Right atrium auricular region (tissue), 2 donors: ENCODE measurements at regions not wholly inside any gene's neighbourhood (a gene's known extent, or its start where the extent isn't known, plus 50 kb on each side); places are given as distances from the start of the nearest gene placed in this dataset.
A peak's percentile ranks its signal among the peaks of the same experiment; 100 is the strongest.

Source experiments
- DNase-seq: peaks from one replicate; pipeline ENCODE4 v3.0.0-alpha.2; 2019; ENCODE audit warnings: low spot score
- H3K27ac ChIP-seq, 2 donors: fragments of 200-600 bp; sonication (generic); 1 replicate in 1 of 2; 2 replicates in 1 of 2; pipeline ENCODE4 v1.5.1; 2016 to 2019
- H3K27me3 ChIP-seq, 2 donors: fragments of 200-600 bp; sonication (generic); one replicate each; pipeline versions ENCODE4 v1.5.1 to v1.6.0; 2017 to 2019
- H3K36me3 ChIP-seq: fragments of 200-600 bp; sonication (generic); one replicate; pipeline ENCODE4 v1.5.1; 2016
- H3K4me1 ChIP-seq, 2 donors: fragments of 200-600 bp; sonication (generic); one replicate each; pipeline versions ENCODE4 v1.5.1 to v1.6.0; 2017 to 2019
- H3K4me3 ChIP-seq, 2 donors: fragments of 200-600 bp; sonication (generic); 1 replicate in 1 of 2; 2 replicates in 1 of 2; pipeline ENCODE4 v1.5.1; 2017 to 2019; ENCODE audit warnings: mild to moderate bottlenecking in 1 of 2, moderate library complexity in 1 of 2
- H3K9me3 ChIP-seq, 2 donors: fragments of 200-600 bp; sonication (generic); one replicate each; pipeline ENCODE4 v1.5.1; 2019
- TF ChIP-seq, protein P1 (sequence below), 2 donors: fragments of 200-600 bp; sonication (generic); IDR thresholded peaks; one replicate each; pipeline ENCODE4 v1.5.1; 2019; ENCODE audit warnings: antibody characterized with exemption in 2 of 2

DNA sequence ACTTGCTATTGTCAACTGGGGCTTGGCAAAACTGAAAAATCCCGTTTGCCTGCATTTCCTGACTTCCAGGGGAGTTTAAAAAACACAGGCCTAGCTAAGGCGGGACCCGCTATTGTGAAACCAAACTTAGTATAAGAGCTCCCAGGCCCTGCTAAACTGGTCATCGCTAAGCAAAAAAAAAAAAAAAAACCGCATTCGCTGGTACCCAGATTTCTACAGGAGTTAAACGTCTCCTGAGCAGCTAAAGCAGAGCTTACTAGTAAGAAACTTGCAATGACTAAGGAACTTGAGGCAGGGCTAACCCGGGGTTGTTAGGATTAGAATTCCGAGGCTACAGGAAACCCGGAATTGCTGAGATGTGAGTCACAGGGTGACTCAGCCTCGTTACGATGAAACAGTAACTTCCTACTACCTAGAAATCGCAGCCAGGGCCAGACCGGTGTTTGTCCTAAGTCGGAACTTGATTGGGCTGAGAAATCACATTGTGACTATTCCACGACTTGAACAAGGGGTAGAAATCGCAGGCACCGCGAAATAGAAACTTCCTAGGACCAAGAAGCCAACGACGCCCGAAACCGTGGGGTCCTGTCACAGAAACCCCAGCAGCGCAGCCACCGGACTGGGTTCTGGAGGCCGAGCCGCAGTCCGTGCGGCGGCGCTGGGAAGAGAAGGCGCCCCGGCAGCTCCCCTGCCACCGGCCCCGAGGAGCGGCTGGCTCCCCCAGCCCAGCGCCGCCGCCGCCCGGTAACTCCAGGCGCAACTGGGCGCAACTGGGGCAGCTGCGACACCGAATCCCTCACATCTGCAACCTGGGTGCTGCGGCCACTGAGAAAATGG is 89.4 kb downstream of the ANXA2R start:
- peak overlapping the region; percentile 89 for H3K27ac ChIP-seq
- TF ChIP-seq, protein P1, sequence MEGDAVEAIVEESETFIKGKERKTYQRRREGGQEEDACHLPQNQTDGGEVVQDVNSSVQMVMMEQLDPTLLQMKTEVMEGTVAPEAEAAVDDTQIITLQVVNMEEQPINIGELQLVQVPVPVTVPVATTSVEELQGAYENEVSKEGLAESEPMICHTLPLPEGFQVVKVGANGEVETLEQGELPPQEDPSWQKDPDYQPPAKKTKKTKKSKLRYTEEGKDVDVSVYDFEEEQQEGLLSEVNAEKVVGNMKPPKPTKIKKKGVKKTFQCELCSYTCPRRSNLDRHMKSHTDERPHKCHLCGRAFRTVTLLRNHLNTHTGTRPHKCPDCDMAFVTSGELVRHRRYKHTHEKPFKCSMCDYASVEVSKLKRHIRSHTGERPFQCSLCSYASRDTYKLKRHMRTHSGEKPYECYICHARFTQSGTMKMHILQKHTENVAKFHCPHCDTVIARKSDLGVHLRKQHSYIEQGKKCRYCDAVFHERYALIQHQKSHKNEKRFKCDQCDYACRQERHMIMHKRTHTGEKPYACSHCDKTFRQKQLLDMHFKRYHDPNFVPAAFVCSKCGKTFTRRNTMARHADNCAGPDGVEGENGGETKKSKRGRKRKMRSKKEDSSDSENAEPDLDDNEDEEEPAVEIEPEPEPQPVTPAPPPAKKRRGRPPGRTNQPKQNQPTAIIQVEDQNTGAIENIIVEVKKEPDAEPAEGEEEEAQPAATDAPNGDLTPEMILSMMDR (IDR thresholded peaks at IDR 0.05): no peak
- DNase-seq: peak; percentile 91
- H3K36me3 ChIP-seq: no peaks in the 10 kb centered on the region
- peaks cover 0 to 25% of the 10 kb centered on the region in 2 donors for H3K9me3 ChIP-seq
- H3K27me3 ChIP-seq: peaks cover 13 to 19% of the 10 kb centered on the region in 2 donors
- peaks cover 0 to 38% of the 10 kb centered on the region in 2 donors for H3K4me1 ChIP-seq
- peak overlapping the region; percentile 44 to 60 for H3K4me3 ChIP-seq

DNA sequence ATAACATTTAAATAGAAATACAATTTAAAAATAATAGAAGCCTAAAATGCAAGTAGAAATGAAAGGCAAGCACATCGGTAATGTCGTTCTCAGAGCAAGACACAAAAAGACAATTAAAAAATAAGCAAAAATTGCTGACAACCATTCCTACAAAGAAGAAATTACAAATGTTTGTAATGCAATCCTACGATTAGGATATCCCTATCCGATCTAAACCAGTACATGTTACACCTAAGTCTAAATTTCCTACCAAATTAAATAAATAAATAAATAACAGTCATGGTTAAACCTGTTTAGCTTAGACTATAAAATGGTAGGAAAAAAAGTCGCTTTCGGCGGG is 90.0 kb downstream of the ANXA2R start:
- no peak for DNase-seq
- Histone ChIP-seq H3K27me3 (peaks cover 13 to 19% of the 10 kb centered on the region in 2 donors), H3K27ac (peak overlapping the region; percentile 89)

GRCh38 chr5:42949348-42950115 is 90.6 kb downstream of the ANXA2R start:
- DNase-seq: peak; percentile 65
- Histone ChIP-seq H3K4me3 (peak overlapping the region; percentile 25 to 60), H3K4me1 (peaks cover 0 to 38% of the 10 kb centered on the region in 2 donors), H3K27me3 (peaks cover 13 to 19% of the 10 kb centered on the region in 2 donors), H3K27ac (peak overlapping the region; percentile 89), H3K9me3 (peaks cover 0 to 19% of the 10 kb centered on the region in 2 donors), H3K36me3 (no peaks in the 10 kb centered on the region)
- TF ChIP-seq, protein P1 (IDR thresholded peaks at IDR 0.05): peak in 1 of 2 donors; percentile 48

More for the DNA sequence above, 90.0 kb downstream of the ANXA2R start:
- TF ChIP-seq, protein P1 (IDR thresholded peaks at IDR 0.05): no peak
- Histone ChIP-seq H3K4me3 (peak overlapping the region; percentile 44 to 60), H3K36me3 (no peaks in the 10 kb centered on the region), H3K9me3 (peaks cover 0 to 25% of the 10 kb centered on the region in 2 donors), H3K4me1 (peaks cover 0 to 38% of the 10 kb centered on the region in 2 donors)

- H3K27me3 ChIP-seq: peaks cover 19% of the 10 kb centered on the region in 2 donors
- DNase-seq: no peak
- H3K36me3 ChIP-seq: no peaks in the 10 kb centered on the region
- H3K9me3 ChIP-seq: peaks cover 0 to 13% of the 10 kb centered on the region in 2 donors
- H3K27ac ChIP-seq: peak overlapping the region; percentile 89
- H3K4me3 ChIP-seq: peak overlapping the region; percentile 25 to 60
- TF ChIP-seq, protein P1 (IDR thresholded peaks at IDR 0.05): no peak
- peaks cover 0 to 41% of the 10 kb centered on the region in 2 donors for H3K4me1 ChIP-seq
These were observed 91.2 kb downstream of the ANXA2R start for GRCh38 chr5:42948961-42949347.

- H3K4me3 ChIP-seq: no peak overlapping the region
- H3K4me1 ChIP-seq: peaks cover 0 to 21% of the 10 kb centered on the region in 2 donors
- H3K36me3 ChIP-seq: no peaks in the 10 kb centered on the region
- peaks cover 12 to 24% of the 10 kb centered on the region in 2 donors for H3K27me3 ChIP-seq
- TF ChIP-seq, protein P1 (IDR thresholded peaks at IDR 0.05): no peak
- no peaks in the 10 kb centered on the region for H3K9me3 ChIP-seq
- no peak for DNase-seq
- no peak overlapping the region for H3K27ac ChIP-seq
These were observed 95.1 kb downstream of the ANXA2R start for GRCh38 chr5:42944989-42945388.
